Panc1 (cell line): ENCODE measurements at regions not wholly inside any gene's neighbourhood (a gene's known extent, or its start where the extent isn't known, plus 50 kb on each side); places are given as distances from the start of the nearest gene placed in this dataset.

Source experiments
- ATAC-seq: fragments of 200-7000 bp; cut with Tn5 transposase; 2 replicates; pipeline ENCODE4 v1.9.1; 2020; ENCODE audit warnings: mild to moderate bottlenecking, moderate library complexity
- BruUV-seq: library from RNA; stranded (reverse); fragments of 400-500 nt; replicated peaks from 2 replicates; lab custom pipeline; 2021; lab: Mats Ljungman, UMichigan
- CTCF ChIA-PET: fragments of 300-600 bp; sonication (Branson Sonifier 250); formaldehyde crosslinking; loops from one replicate; lab custom pipeline; 2022; ENCODE audit warnings: antibody characterized with exemption; lab: Charles Lee
- POLR2A ChIA-PET: fragments of 300-600 bp; sonication (Branson Sonifier 250); formaldehyde crosslinking; loops from one replicate; lab custom pipeline; 2022; ENCODE audit warnings: antibody characterized with exemption; lab: Charles Lee
- DNase-seq: peaks from one replicate; pipeline ENCODE4 v3.0.0-alpha.2; 2010; ENCODE audit warnings: low read depth, low spot score
- H3K27ac ChIP-seq: 2 replicates; pipeline ENCODE4 v1.5.1; 2011; ENCODE audit warnings: mild to moderate bottlenecking, low read length, inconsistent platforms
- H3K27me3 ChIP-seq: fragments of 200-500 bp; sonication (Bioruptor generic); 2 replicates; pipeline ENCODE4 v1.6.0; 2014; ENCODE audit warnings: low read length, inconsistent platforms; ENCODE audit not compliant: control insufficient read depth, insufficient read depth
- H3K36me3 ChIP-seq: fragments of 200-500 bp; sonication (Bioruptor generic); 2 replicates; pipeline ENCODE4 v1.5.1; 2014; ENCODE audit warnings: inconsistent platforms, mild to moderate bottlenecking, low read length, moderate library complexity; ENCODE audit not compliant: control insufficient read depth, insufficient read depth
- H3K4me1 ChIP-seq: 2 replicates; pipeline ENCODE4 v1.5.1; 2011; ENCODE audit warnings: inconsistent platforms, mild to moderate bottlenecking, low read length, moderate library complexity; ENCODE audit not compliant: control insufficient read depth, insufficient read depth
- H3K4me3 ChIP-seq, 2 experiments: 2 replicates each; pipeline ENCODE4 v1.5.1; 2011 to 2012; ENCODE audit warnings: low read depth in 2 of 2, low read length in 2 of 2, mild to moderate bottlenecking in 2 of 2, inconsistent platforms in 1 of 2, moderate library complexity in 1 of 2
- H3K9me3 ChIP-seq: fragments of 200-500 bp; sonication (Bioruptor generic); 2 replicates; pipeline ENCODE4 v1.5.1; 2014; ENCODE audit warnings: low read depth, mild to moderate bottlenecking, inconsistent platforms, low read length, moderate library complexity; ENCODE audit not compliant: control insufficient read depth, insufficient read depth
- POLR2AphosphoS5 ChIP-seq: IDR thresholded peaks from 2 replicates; pipeline ENCODE4 v1.6.1; 2012; ENCODE audit warnings: mild to moderate bottlenecking, low read depth, low read length, moderate library complexity
- SIN3A ChIP-seq: IDR thresholded peaks from 2 replicates; pipeline ENCODE4 v1.6.1; 2012; ENCODE audit warnings: low read depth, mild to moderate bottlenecking, low read length, moderate library complexity, borderline replicate concordance; ENCODE audit not compliant: insufficient read depth
- TCF7L2 ChIP-seq: IDR thresholded peaks from 2 replicates; pipeline ENCODE4 v1.6.1; 2011; ENCODE audit warnings: mild to moderate bottlenecking, low read depth, low read length, inconsistent platforms
- in situ Hi-C: cut with HindIII; loops from 2 replicates; pipeline ENCODE4 v1.10.0; 2016; ENCODE audit warnings: low sequenced_read_pairs, low pct_unique_long_range_greater_than_20kb
- intact Hi-C: fragments of 100-400 bp; cut with micrococcal nuclease; formaldehyde crosslinking; loops from one replicate; pipeline ENCODE4 v1.10.0; 2022; ENCODE audit not compliant: unreplicated experiment
- TF ChIP-seq, protein P1 (sequence below): fragments of 450-650 bp; IDR thresholded peaks from 2 replicates; pipeline ENCODE4 v1.5.1; 2017; ENCODE audit warnings: mild to moderate bottlenecking
- TF ChIP-seq, protein P2 (sequence below), 2 experiments: IDR thresholded peaks; 2 replicates each; pipeline ENCODE4 v1.6.1; 2011 to 2012; ENCODE audit warnings: low read depth in 2 of 2, control low read depth in 1 of 2, low read length in 1 of 2, mild to moderate bottlenecking in 1 of 2, moderate library complexity in 1 of 2; ENCODE audit not compliant: insufficient read depth in 1 of 2

- Histone ChIP-seq H3K36me3 (no peaks in the 10 kb centered on the region), H3K27me3 (no peaks in the 10 kb centered on the region), H3K27ac (no peak overlapping the region), H3K4me1 (no peaks in the 10 kb centered on the region), H3K9me3 (no peaks in the 10 kb centered on the region), H3K4me3 (no peak overlapping the region)
- intact Hi-C loops (no loop called here), in situ Hi-C loops (no loop called here)
- ATAC-seq: no peak
- ChIA-PET POLR2A (no interaction called here), CTCF (no interaction called here)
- no peak for DNase-seq
- BruUV-seq: no TSS peak
- TF ChIP-seq TCF7L2 (no peak), POLR2AphosphoS5 (no peak), SIN3A (no peak)
- TF ChIP-seq, protein P1, sequence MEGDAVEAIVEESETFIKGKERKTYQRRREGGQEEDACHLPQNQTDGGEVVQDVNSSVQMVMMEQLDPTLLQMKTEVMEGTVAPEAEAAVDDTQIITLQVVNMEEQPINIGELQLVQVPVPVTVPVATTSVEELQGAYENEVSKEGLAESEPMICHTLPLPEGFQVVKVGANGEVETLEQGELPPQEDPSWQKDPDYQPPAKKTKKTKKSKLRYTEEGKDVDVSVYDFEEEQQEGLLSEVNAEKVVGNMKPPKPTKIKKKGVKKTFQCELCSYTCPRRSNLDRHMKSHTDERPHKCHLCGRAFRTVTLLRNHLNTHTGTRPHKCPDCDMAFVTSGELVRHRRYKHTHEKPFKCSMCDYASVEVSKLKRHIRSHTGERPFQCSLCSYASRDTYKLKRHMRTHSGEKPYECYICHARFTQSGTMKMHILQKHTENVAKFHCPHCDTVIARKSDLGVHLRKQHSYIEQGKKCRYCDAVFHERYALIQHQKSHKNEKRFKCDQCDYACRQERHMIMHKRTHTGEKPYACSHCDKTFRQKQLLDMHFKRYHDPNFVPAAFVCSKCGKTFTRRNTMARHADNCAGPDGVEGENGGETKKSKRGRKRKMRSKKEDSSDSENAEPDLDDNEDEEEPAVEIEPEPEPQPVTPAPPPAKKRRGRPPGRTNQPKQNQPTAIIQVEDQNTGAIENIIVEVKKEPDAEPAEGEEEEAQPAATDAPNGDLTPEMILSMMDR: no peak
- TF ChIP-seq, protein P2, sequence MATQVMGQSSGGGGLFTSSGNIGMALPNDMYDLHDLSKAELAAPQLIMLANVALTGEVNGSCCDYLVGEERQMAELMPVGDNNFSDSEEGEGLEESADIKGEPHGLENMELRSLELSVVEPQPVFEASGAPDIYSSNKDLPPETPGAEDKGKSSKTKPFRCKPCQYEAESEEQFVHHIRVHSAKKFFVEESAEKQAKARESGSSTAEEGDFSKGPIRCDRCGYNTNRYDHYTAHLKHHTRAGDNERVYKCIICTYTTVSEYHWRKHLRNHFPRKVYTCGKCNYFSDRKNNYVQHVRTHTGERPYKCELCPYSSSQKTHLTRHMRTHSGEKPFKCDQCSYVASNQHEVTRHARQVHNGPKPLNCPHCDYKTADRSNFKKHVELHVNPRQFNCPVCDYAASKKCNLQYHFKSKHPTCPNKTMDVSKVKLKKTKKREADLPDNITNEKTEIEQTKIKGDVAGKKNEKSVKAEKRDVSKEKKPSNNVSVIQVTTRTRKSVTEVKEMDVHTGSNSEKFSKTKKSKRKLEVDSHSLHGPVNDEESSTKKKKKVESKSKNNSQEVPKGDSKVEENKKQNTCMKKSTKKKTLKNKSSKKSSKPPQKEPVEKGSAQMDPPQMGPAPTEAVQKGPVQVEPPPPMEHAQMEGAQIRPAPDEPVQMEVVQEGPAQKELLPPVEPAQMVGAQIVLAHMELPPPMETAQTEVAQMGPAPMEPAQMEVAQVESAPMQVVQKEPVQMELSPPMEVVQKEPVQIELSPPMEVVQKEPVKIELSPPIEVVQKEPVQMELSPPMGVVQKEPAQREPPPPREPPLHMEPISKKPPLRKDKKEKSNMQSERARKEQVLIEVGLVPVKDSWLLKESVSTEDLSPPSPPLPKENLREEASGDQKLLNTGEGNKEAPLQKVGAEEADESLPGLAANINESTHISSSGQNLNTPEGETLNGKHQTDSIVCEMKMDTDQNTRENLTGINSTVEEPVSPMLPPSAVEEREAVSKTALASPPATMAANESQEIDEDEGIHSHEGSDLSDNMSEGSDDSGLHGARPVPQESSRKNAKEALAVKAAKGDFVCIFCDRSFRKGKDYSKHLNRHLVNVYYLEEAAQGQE (IDR thresholded peaks at IDR 0.05; ENCODE audit: insufficient read depth in 1 of 2, low read depth in 2 of 2, low read length in 1 of 2): no peak
These were observed 356.5 kb upstream of the SLCO3A1 start for GRCh38 chr15:91496754-91497691.

GRCh38 chr15:91498046-91498748, 355.3 kb upstream of the SLCO3A1 start:
- Histone ChIP-seq H3K9me3 (no peaks in the 10 kb centered on the region), H3K36me3 (no peaks in the 10 kb centered on the region), H3K4me1 (no peaks in the 10 kb centered on the region), H3K4me3 (no peak overlapping the region), H3K27ac (no peak overlapping the region), H3K27me3 (no peaks in the 10 kb centered on the region)
- no TSS peak for BruUV-seq
- in situ Hi-C loops: no loop called here
- ChIA-PET POLR2A (no interaction called here), CTCF (no interaction called here)
- ATAC-seq (no peak), DNase-seq (no peak)
- TF ChIP-seq TCF7L2: no peak
- TF ChIP-seq, protein P2 (IDR thresholded peaks at IDR 0.05; ENCODE audit: insufficient read depth in 1 of 2, low read depth in 2 of 2, low read length in 1 of 2): no peak
- TF ChIP-seq SIN3A: no peak
- TF ChIP-seq POLR2AphosphoS5: no peak
- TF ChIP-seq, protein P1: no peak
- intact Hi-C loops: no loop called here
